Stimulated activated CD8-positive, alpha-beta memory T cell treated with anti-CD3 and anti-CD28 coated beads, Interleukin-7, amount 100 ng/mL, for 4 hours (primary cell): ENCODE measurements at regions not wholly inside any gene's neighbourhood (a gene's known extent, or its start where the extent isn't known, plus 50 kb on each side); places are given as distances from the start of the nearest gene placed in this dataset.

ENCODE experiments used
- DNase-seq, 2 donors: peaks; one replicate each; pipeline ENCODE4 v3.0.0-alpha.2; 2020; ENCODE audit warnings: low read depth in 2 of 2

DNA sequence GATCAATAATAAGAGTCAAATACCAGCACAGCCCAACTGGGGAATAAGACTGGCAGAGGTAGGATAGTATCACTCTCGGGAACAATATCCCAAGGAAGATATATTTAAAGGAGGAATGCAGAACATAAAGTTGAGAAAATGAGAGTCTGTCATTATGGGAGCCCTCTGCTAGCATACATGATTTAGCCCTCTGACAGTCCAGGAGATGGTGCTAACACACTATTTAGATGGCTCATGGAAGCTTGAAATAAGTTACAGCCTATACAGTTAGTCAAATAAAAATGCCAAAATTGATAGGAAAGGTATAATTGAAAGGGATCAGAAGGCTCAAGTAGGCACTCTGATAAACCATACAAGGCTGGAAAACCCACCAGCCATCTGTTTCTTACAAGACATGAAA lies 201.0 kb upstream of the NEIL3 start:
- DNase-seq = no peak

DNA sequence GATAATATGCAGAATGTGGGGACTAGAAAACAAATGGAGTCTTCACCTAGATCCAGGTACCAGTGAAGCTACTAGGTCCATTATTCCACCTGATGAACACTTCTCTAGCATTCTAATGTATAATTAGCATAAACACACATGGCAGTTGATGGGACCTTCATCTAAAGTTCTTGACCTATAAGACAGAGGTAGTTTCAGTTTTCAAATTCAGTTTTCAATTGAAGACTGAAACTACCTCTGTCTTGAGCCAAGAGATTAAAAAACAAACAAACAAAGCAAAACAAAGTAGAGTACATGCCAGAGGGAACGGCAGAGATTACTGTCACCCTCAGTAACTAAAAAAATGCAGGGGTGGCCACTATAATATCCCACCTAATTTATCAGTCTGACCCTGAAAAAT lies 199.9 kb upstream of the NEIL3 start:
- DNase-seq = no peak

DNA sequence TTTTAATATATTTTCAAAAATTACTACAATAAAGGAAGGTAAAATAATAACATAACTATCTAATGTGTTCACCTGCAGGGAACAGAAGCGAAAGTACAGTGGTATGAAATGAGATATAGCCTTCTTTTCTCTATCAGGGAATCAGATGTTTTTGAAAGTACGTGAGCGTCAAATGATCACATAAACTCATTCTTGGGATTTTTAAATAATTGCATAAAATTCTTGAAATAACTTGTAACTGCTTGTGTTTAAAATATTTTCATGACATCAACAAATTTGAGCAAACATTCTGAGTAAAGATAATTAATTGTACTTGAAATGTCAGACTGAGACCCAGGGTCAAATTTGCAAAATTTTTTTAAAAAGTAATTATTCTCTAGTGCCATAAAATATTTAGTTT lies 193.5 kb upstream of the NEIL3 start:
- no peak for DNase-seq

DNA sequence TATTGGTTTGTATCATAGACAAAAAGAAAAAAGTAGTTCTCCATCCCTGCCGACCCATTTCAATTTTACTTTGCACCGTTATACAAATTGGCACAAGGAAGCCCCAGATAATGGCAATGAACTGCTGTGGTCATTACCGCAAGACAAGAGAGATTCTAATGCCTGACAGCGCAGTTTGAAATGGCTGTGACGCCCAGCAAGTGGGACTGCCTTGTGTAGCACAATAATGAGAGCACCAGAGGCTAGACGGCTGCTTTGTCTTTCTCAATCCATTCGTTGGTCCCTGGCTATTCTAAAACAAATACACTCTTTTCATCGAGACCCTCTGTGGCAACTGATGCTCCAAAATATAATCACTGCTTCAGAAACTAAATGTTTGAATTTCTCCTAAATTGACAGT lies 192.4 kb upstream of the NEIL3 start:
- DNase-seq = no peak

DNA sequence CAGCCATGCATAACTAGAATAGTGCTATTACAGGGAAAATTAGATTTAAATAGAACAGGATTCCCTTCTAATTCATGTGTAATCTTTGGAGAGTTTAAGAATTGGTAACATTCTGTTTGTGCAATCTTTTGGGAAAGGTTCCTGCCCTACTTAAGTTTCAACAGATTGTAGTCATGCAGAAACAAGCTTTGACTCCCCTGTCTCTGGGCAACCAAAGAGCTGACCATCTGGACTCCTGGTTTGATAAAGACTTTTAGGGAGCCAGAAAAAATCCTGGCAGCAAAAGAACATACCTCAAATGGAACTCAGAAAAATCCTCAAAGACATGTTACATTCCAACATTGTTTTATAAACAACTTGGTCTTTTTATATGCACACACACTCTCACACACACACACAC lies 191.1 kb upstream of the NEIL3 start:
- DNase-seq = no peak

DNA sequence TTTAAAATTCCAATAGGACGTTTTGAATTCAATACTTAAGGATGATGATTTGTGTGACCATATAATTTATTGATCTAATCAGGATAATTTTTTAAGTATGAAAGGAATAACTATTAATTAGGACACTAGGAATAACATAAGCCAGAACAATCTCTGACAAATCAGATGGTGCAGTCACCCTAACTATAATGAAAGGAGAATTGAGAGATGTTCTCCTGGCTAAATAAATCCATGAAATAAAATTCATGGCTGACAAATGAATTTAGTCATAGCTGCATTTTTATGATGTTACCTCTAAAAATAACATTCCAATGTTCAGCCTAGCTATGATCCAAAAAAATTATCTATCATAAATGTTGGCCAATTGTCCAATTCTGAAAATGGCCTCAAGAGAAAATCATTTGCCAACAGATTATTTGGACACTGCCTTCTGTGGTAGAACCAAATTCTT lies 190.6 kb upstream of the NEIL3 start:
- DNase-seq = no peak

DNA sequence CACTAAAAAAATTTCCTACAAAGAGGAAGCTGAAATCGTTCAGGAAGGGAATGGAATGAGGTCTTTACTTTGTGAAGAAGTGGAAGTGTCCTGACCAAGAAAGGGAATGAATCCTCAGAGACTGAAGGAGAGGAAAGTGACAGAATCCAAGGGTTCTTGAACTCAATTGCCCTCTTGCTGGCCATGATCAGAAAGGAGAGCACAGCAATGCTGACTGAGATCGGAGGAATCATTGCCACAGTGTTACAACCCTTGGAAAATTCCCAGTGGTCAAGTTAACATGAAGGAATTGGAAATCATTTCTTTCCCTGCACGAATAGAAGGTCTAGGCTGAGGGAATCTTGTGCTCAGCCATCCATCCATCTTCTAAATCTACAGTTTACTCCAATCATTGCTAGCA lies 190.0 kb upstream of the NEIL3 start:
- no peak for DNase-seq

DNA sequence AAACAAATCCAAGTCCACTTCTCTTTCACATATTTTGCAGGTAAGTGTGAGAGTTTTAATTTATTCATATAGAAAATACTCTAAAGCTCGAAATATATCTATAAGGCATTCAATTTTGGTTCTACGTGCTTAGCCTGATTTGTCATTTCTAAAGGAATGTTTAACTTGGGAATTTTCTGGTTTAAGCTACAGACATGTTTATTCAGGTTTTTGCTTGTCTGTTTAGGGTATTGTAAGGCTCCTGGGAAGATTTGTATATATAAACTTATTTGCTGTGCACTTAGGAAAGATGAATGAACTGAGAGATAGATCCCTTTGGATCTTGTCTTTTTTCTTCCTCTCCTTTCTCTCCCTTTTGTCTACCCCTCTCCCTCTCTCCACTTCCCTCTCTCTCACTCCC lies 185.9 kb upstream of the NEIL3 start:
- no peak for DNase-seq

DNA sequence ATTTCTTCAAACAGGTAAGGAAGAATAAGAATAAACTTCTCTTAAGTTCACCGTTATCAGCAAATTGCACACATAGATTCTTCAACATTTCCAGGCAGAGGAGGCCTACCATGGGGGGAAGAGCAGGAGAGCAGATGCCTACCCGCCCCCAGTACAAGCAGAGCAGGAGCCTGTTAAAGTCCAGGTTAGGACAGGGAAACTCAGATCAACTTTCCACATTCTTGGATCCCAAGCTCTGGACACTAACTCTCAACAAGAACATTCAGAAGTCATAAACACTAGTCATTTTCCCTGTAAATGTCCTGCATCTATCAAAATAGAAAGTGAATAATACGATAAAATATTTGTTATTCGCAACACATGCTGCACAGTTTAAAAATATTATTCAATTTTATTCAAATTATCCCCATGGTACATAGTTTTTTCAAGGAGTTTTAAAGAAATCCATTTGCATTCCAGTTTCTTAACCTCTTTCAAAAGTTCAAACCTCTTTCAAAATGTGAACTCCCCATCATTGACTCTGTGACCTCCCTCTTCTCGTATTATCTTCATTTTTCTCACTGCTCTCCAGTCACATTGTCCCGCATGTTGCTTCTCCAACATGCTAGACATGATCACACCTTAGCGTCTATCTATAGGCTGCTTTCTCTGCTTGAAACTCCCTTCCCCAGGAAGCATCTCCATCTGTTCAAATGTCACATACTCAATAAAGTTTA lies 185.2 kb upstream of the NEIL3 start:
- DNase-seq = no peak

DNA sequence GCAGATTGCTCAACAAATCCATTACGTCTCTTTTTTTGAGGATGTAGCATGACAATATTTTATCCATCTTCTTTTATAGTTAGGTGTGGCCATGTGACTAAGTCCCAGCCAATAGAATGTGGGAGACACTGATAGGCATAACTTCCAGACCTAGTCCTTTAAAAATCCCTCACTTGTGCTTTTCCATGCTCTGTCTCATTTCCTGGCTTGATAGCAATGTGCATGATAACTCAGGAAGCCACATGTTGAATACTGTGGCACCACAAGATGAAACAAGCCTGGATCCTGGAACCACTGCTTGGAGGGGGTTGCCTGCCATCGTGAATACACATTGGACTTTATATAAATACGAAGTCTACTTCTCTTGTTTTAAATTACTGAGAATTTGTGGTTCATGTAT lies 184.0 kb upstream of the NEIL3 start:
- DNase-seq = no peak

DNA sequence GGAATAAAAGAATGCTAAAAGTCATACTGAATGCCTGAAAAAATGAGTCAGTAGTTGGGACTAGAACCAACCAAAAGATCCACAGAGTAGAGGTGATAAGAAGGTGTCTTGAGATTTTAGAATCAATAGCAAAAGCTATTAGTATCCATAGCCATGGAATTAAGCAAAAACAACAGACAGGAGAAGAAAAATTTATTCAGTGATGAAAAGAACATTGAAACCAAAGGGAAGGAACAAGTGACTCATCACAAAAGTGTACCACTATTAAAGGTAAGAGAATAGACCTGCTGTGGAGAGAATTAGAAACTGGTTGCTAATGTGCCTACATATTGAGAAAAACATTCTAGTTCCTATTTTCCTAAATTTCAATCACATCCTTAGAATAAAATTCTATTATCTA lies 182.0 kb upstream of the NEIL3 start:
- DNase-seq = no peak

DNA sequence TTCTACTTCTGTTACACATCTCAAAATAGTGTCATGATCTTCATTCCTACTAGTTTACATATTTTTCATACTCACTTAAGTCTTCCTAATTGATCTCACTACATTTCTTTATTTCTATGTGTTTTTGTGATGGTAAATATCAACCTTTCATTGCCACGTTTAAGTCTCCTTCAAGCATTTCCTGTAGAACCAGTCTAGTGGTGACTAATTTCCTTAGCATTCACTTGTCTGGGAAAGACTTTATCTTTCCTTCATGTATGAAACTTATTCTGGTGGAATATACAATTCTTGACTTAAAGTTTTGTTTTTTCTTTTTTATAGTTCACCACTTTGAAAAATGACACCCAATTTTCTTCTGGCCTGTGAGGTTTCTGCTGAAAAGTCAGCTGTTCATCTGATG lies 181.4 kb upstream of the NEIL3 start:
- no peak for DNase-seq

DNA sequence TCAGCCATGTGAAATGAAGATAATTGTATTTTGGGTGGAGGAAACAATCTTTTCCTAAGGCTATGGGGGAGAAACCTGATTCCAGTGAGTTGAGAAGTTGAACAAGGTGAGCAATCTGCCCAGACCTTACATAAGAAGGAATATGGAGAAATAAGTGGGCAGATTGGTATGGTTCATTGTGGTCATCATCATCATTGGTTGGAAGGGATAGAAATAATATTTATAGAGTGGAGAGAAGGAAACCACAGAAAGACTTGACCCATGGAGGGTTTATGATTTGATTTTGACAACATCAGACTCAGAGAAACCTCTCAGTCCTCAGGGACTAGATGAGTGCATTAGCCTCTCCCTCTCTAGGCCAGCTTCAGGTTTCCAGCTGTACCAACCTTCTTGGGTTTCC lies 177.9 kb upstream of the NEIL3 start:
- no peak for DNase-seq

DNA sequence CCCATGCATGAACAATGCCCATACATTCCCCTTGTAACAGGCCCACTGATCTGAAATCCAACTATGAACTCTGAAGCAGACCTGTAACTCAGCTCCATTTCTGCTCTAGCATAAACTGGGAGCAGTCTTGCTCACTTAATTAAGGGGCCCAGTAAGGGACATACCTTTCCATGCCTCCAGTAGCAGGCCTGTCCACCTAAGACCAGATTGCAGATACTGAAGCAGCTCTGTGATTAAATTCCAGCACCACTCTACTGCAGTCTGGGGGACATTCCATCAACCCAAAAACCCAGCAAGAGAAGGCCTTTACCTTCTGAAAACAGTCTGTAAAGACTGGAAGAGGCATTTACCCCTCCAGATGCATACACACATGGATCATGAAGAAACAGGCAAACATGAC lies 162.0 kb upstream of the NEIL3 start:
- DNase-seq = no peak

DNA sequence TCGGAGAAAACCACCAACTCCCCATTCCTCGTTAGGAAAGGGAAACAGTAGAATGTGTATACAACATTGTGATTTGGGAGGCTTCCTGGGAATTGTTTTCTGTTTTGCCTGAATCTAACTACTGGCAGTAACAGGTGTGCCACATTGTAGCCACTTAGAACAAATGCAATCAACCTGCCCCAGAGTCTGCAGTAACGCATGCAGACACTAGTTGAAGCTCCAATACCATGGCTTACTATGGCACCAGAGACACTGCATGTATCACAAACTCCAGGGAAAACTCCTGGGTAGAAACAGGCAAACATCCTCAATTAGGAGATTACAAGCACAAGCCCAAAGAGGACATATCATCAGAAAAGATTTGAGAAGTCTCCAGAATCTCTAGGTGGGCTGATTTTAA lies 154.2 kb upstream of the NEIL3 start:
- no peak for DNase-seq

DNA sequence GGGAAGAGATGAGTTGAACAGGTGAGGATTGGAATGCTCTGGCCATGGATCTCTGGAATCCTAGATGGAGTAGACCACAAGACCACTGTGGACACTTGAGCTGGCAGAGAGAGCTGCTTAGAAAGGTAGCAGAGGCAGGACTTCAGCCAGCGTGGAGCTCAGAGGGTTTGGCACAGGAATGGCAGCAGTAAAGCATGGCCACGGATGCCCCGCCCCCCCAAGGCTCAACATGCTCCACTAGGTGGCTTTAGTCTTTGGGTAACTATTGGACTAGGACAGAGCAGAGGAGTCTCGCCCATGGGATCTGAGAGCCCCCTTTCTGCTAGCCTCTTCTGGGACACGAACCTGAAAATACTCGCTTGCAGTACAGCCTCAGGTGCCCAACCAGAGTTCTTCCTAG lies 150.1 kb upstream of the NEIL3 start:
- no peak for DNase-seq

DNA sequence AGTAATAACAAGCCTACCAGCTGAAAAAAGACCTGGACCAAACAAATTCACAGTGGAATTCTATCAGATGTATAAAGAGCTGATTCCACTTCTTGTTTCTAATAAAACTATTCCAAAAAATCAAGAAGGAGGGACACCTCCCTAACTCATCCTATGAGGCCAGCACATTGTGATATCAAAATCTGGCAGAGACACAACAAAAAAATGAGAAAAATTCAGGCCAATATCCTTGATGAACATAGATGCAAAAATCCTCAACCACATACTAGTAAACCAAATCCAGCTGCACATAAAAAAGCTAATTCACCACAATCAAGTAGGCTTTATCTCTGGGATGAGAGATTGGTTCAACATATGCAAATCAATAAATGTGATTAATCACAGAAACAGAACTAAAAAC lies 147.9 kb upstream of the NEIL3 start:
- no peak for DNase-seq

DNA sequence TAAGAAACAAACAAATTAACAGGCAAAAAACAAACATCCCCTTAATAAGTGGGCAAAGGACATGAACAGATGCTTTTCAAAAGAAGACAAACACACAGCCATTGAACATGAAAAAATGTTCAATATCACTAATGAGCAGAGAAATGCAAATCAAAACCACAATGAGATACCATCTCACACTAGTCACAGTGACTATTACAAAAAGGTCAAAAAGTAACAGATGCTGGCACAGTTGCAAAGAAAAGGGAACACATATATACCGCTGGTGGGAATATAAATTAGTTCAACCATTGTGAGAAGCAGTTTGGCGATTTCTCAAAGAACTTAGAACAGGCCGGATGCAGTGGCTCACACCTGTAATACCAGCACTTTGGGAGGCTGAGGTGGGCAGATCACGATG lies 146.1 kb upstream of the NEIL3 start:
- no peak for DNase-seq

DNA sequence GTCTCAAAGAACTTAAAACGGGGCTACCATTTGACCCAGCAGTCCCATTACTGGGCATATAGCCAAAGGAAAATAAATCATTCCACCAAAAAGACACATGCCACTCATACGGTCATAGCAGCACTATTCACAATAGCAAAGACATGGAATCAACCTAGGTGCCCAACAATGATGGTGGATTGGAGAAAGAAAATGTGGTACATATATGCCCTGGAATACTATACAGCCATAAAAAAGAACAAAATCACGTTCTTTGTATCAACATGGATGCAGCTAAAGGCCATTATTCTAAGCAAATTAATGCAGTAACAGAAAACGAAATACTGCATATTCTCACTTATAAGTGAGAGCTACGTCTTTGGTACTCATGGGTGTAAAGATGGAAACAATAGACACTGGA lies 138.1 kb upstream of the NEIL3 start:
- no peak for DNase-seq

DNA sequence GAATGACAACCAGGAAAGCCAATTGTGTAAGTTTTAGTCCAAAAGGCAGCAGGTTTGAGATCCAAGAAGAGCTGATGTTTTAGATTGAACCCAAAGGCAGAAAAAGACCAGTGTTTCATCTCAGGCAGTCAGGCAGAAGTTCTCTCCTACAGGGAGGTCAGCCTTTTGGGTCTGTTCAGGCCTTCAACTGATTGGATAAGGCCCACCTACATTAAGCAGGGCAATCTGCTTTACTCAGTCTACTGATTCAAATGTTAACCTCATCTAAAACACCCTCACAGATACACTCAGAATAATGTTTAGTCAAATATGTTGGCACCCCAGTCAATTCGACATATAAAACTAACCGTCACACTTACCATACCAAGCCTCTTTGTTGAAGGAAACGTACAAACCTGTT lies 134.2 kb upstream of the NEIL3 start:
- no peak for DNase-seq

DNA sequence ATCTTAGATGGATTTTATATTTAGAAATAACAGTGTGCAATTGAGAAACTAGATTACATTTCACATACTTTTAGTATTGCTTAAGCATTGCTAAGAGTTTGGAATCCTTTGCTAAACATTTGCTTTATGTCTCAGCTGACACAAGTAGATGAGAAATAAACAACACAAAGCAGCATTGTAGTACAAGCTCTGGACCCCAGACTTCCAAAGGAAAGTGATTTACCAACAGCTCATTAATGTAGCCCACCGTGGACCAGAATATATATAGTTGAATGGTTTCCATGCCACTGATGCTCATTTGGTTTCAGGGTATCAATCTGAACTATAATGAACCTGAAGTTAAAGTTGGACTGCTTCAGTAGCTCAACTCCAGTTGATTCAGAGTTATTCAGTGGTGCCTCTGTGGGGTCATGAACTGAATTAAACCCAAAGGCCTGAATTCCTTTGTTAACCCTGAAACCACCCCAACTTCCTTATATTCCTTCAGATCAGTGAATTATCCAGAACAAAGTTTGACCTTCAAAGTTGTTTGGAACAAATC lies 132.1 kb upstream of the NEIL3 start:
- no peak for DNase-seq

DNA sequence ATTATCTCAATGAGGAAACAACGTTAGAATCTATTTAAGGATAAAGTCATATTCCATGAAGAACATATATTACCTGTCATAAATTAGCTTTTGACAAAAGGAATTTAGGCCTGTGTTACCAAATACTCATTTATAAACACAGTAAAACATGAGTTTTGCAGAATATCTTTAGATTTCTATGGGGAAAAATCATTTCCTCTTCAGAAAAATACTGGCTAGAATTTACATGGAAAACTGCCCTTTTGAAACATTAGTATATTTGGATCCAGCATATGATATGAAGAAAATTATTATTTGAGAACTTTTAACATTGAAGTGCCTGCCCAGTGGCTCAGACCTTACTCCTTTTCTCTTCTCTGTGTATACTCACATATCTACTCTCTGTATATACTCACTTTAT lies 131.4 kb upstream of the NEIL3 start:
- DNase-seq = no peak

DNA sequence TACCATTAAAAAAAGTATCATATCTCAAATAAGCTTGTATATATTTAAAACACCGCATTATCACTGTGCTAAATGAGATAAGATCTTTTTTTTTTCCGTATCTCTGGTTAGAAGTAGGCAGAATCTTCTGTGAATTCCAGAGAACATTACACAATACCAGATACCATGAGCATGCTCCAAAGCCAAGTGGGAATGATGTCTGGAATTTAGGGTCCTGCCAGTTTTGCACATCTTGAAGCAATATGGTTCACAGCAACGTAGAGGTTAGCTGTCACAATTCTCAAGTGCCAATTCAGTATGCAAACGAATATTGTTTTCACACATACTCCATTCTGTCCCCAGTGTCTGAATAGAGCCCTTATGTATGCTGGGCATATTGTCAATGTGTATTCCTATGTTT lies 127.5 kb upstream of the NEIL3 start:
- no peak for DNase-seq

DNA sequence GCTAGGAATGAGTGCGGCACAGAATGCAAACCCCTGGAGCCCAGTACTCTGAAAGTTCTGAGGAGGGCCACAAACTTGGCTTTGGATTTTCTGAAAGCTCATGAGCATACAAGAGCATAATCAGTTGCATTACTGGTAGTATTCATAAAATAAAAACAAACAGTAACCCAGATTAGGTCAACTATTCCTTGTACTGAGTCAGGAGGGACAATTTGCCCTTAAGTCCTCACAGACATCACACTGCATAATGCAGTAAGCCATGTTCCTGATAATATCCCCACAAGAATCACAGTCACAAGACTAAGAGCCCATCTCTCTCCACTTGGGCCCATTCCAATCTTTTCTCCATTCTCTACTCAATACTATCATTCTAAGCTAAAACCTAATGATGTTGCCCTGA lies 126.9 kb upstream of the NEIL3 start:
- no peak for DNase-seq
